Right lobe of liver (tissue), 4 donors: ENCODE measurements at regions not wholly inside any gene's neighbourhood (a gene's known extent, or its start where the extent isn't known, plus 50 kb on each side); places are given as distances from the start of the nearest gene placed in this dataset.

Experiments used
- POLR2A ChIP-seq: fragments of 450-650 bp; IDR thresholded peaks from one replicate; pipeline ENCODE4 v1.6.1; 2017; ENCODE audit warnings: antibody characterized with exemption, mild to moderate bottlenecking
- TF ChIP-seq, protein P1 (sequence below), 4 donors: fragments of 200-600 bp in 3 of 4; fragments of 450-650 bp in 1 of 4; IDR thresholded peaks; one replicate each; pipeline versions ENCODE4 v1.5.1 to v1.8.0; 2016 to 2022; ENCODE audit warnings: antibody characterized with exemption in 4 of 4, mild to moderate bottlenecking in 2 of 4
- donor health status: DM: no; HTN: no; CAD: no.
- donor health status: DM: no; HTN: no; CAD: no.
- donor health status: DM: no; HTN: yes; CAD: no.

DNA sequence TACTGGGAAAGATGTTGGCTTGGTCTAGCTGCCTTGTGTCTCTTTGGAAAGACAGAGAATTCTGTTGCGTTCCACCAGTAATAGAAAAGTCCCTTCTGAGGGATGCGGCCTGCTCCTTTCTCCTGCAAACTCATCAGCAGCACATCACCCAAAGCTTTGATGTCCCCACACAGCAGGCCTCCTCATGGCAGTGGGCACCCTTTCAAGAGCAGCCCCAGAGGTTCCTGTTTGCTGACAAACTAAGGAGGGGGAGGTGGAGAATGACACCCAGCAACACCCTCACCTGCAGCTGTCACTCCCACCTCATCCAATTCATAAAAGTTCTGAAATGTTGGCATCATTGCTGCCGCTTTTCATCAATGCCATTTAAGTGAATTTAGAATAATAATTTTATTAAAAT, 556.6 kb downstream of the BCL11A start:
- TF ChIP-seq, protein P1, sequence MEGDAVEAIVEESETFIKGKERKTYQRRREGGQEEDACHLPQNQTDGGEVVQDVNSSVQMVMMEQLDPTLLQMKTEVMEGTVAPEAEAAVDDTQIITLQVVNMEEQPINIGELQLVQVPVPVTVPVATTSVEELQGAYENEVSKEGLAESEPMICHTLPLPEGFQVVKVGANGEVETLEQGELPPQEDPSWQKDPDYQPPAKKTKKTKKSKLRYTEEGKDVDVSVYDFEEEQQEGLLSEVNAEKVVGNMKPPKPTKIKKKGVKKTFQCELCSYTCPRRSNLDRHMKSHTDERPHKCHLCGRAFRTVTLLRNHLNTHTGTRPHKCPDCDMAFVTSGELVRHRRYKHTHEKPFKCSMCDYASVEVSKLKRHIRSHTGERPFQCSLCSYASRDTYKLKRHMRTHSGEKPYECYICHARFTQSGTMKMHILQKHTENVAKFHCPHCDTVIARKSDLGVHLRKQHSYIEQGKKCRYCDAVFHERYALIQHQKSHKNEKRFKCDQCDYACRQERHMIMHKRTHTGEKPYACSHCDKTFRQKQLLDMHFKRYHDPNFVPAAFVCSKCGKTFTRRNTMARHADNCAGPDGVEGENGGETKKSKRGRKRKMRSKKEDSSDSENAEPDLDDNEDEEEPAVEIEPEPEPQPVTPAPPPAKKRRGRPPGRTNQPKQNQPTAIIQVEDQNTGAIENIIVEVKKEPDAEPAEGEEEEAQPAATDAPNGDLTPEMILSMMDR (IDR thresholded peaks at IDR 0.05): no peak
- no peak for TF ChIP-seq POLR2A
